Right cardiac atrium (tissue), 5 donors: ENCODE measurements at regions not wholly inside any gene's neighbourhood (a gene's known extent, or its start where the extent isn't known, plus 50 kb on each side); places are given as distances from the start of the nearest gene placed in this dataset.

Source experiments
- ATAC-seq, 2 donors: fragments of 200-7000 bp; cut with Tn5 transposase; one replicate each; pipeline versions ENCODE4 v1.8.0 to v1.9.1; 2020; ENCODE audit warnings: moderate library complexity in 2 of 2, mild to moderate bottlenecking in 1 of 2
- DNase-seq, 3 donors: peaks; one replicate each; pipeline ENCODE4 v3.0.0-alpha.2; 2020
- H3K27ac ChIP-seq: one replicate; pipeline ENCODE4 v1.5.1; 2013; ENCODE audit warnings: mild to moderate bottlenecking, low read length, control low read depth, moderate library complexity
- H3K27me3 ChIP-seq: one replicate; pipeline ENCODE4 v1.6.1; 2013; ENCODE audit not compliant: control insufficient read depth, insufficient read depth
- H3K4me1 ChIP-seq: one replicate; pipeline ENCODE4 v1.6.1; 2013; ENCODE audit warnings: low read length; ENCODE audit not compliant: control insufficient read depth, insufficient read depth
- H3K4me3 ChIP-seq: one replicate; pipeline ENCODE4 v1.5.1; 2013; ENCODE audit warnings: low read length, control low read depth
- H3K9me3 ChIP-seq: one replicate; pipeline ENCODE4 v1.6.1; 2013; ENCODE audit warnings: low read length; ENCODE audit not compliant: control insufficient read depth
- WGBS: extraction: QIAGEN DNeasy Blood & Tissue Kit; methylation state at CpG from one replicate; pipeline ENCODE4 v1.1.7; 2013; 5-methylcytosine and 5-hydroxymethylcytosine counted together
- intact Hi-C, 4 donors: fragments of 100-400 bp; cut with DNase I; formaldehyde crosslinking; loops; one replicate each; pipeline versions ENCODE4 v1.11.0 to v1.14.0; 2022 to 2023
- donor health status: healthy with polysubstance abuse.
- donor health status: DM: no; HTN: yes; CAD: no.
- donor health status: DM: no; HTN: no; CAD: no.
- donor health status: DM: no; HTN: yes; CAD: no; lungs with severe emphysema.
- donor health status: DM: yes; HTN: yes; CAD: no.

DNA sequence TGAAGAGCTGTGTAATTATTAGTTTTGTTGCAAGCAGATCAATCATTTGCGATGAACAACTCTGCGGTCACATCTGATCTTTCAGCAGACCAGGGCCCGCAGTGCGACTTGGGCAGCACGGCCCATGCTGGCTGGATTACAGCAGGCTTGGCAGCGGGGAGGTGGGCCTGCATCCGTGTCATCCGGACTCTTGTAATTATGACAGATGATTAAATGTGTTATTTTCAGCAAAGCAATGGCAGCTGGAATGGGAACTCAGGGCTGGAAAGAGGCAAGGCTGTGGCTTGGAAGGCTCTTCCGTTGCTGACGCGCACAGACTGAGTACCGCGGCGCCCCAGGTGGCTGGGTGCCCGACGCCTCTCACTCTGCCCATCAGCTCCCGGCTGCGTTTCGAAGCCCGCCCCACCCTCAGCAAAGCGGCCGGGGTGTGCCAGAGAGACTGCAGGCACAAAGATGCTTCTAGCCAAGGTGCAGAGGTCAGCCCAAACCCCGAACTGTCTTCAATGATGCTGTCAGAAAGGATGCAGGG lies 397.4 kb upstream of the SALL3 start:
- no peak overlapping the region for H3K27ac ChIP-seq
- DNase-seq (no peak), ATAC-seq (no peak)
- H3K4me1 ChIP-seq = no peaks in the 10 kb centered on the region
- WGBS = 88% methylated on average over 23 of the region's 23 CpGs
- H3K27me3 ChIP-seq = no peaks in the 10 kb centered on the region
- H3K9me3 ChIP-seq = no peaks in the 10 kb centered on the region
- no peak overlapping the region for H3K4me3 ChIP-seq
- intact Hi-C loops = no loop called here

GRCh38 chr18:78582898-78583738 lies 396.5 kb upstream of the SALL3 start:
- intact Hi-C loops = no loop called here
- no peak for ATAC-seq

GRCh38 chr18:78583739-78584458 lies 395.7 kb upstream of the SALL3 start:
- 80% methylated on average over 23 of the region's 23 CpGs for WGBS
- DNase-seq (no peak), ATAC-seq (no peak)
- H3K4me3 ChIP-seq = no peak overlapping the region
- no peaks in the 10 kb centered on the region for H3K9me3 ChIP-seq
- no peaks in the 10 kb centered on the region for H3K27me3 ChIP-seq
- intact Hi-C loops = no loop called here
- H3K27ac ChIP-seq = no peak overlapping the region
- no peaks in the 10 kb centered on the region for H3K4me1 ChIP-seq

More at GRCh38 chr18:78582898-78583738, 396.5 kb upstream of the SALL3 start:
- WGBS = 74% methylated on average over 26 of the region's 26 CpGs
- H3K9me3 ChIP-seq = no peaks in the 10 kb centered on the region
- no peak for DNase-seq
- H3K4me3 ChIP-seq = no peak overlapping the region
- H3K27me3 ChIP-seq = no peaks in the 10 kb centered on the region
- no peak overlapping the region for H3K27ac ChIP-seq
- no peaks in the 10 kb centered on the region for H3K4me1 ChIP-seq

DNA sequence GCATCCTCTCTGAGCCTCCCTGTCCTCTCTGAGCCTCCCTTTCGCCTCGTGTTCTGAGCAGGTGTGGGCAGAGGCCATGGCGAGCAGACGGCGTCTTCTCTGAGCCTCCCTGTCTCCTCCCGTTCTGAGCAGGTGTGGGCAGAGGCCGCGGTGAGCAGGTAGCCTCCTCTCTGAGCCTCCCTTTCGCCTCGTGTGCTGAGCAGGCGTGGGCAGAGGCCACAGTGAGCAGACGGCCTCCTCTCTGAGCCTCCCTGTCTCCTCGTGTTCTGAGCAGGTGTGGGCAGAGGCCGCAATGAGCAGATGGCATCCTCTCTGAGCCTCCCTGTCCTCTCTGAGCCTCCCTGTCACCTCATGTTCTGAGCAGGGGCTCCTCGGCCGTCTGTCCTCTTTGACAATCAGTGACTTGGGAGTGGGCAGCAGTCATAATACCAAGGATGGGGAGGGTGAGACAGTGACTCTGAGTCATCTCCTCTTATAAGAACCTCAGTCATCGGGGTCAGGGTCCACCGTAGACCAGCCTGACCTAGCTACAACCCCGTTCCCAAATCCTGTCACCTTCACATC lies 395.1 kb upstream of the SALL3 start:
- intact Hi-C loops = no loop called here

DNA sequence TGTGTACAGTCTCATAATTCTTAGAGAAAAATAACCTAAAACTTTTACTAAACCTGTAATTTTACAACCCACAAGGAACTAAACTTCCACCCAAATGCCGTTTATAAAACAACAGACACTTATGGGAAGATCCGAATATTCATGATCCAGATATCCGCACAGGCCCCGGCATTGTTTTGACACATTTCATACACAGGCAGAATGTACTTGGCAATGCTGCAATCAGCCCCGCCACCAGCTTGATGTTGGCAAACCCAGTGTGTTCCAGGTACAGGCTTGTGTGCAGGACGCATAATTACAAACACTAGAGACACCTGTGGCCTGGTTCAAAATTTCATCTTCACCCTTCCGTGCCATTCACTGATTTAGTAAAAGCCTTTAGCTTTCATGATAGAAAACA lies 393.0 kb upstream of the SALL3 start:
- H3K9me3 ChIP-seq = no peaks in the 10 kb centered on the region
- ATAC-seq = no peak
- no peak for DNase-seq
- WGBS = 88% methylated on average over 7 of the region's 7 CpGs
- H3K27me3 ChIP-seq = no peaks in the 10 kb centered on the region
- H3K4me3 ChIP-seq = no peak overlapping the region
- no peaks in the 10 kb centered on the region for H3K4me1 ChIP-seq
- H3K27ac ChIP-seq = no peak overlapping the region
- intact Hi-C loops = no loop called here

More for the DNA sequence above, 395.1 kb upstream of the SALL3 start:
- Histone ChIP-seq H3K4me3 (no peak overlapping the region), H3K27me3 (no peaks in the 10 kb centered on the region), H3K27ac (no peak overlapping the region), H3K4me1 (no peaks in the 10 kb centered on the region), H3K9me3 (no peaks in the 10 kb centered on the region)
- ATAC-seq (no peak), DNase-seq (no peak)
- WGBS = 86% methylated on average over 19 of the region's 19 CpGs

GRCh38 chr18:78587096-78587495 lies 392.5 kb upstream of the SALL3 start:
- Histone ChIP-seq H3K4me1 (no peaks in the 10 kb centered on the region), H3K27ac (no peak overlapping the region), H3K4me3 (no peak overlapping the region), H3K27me3 (no peaks in the 10 kb centered on the region), H3K9me3 (no peaks in the 10 kb centered on the region)
- ATAC-seq (no peak), DNase-seq (no peak)
- intact Hi-C loops = no loop called here
- 71% methylated on average over 11 of the region's 11 CpGs for WGBS

- Histone ChIP-seq H3K4me3 (no peak overlapping the region), H3K9me3 (no peaks in the 10 kb centered on the region), H3K27ac (no peak overlapping the region), H3K27me3 (no peaks in the 10 kb centered on the region), H3K4me1 (no peaks in the 10 kb centered on the region)
- intact Hi-C loops = no loop called here
- WGBS = 86% methylated on average over 24 of the region's 24 CpGs
- ATAC-seq (no peak), DNase-seq (no peak)
Observed at GRCh38 chr18:78587626-78588600, 391.7 kb upstream of the SALL3 start.

GRCh38 chr18:78589916-78590437 lies 389.6 kb upstream of the SALL3 start:
- no peak for ATAC-seq
- Histone ChIP-seq H3K27me3 (no peaks in the 10 kb centered on the region), H3K9me3 (no peaks in the 10 kb centered on the region), H3K4me3 (no peak overlapping the region), H3K27ac (no peak overlapping the region), H3K4me1 (no peaks in the 10 kb centered on the region)
- WGBS = 78% methylated on average over 9 of the region's 9 CpGs
- intact Hi-C loops = no loop called here
- DNase-seq = no peak

GRCh38 chr18:78595453-78595852 lies 384.2 kb upstream of the SALL3 start:
- DNase-seq (no peak), ATAC-seq (no peak)
- H3K27ac ChIP-seq = no peak overlapping the region
- intact Hi-C loops = no loop called here
- 74% methylated on average over 4 of the region's 4 CpGs for WGBS
- no peaks in the 10 kb centered on the region for H3K9me3 ChIP-seq
- no peak overlapping the region for H3K4me3 ChIP-seq
- no peaks in the 10 kb centered on the region for H3K27me3 ChIP-seq
- H3K4me1 ChIP-seq = no peaks in the 10 kb centered on the region

DNA sequence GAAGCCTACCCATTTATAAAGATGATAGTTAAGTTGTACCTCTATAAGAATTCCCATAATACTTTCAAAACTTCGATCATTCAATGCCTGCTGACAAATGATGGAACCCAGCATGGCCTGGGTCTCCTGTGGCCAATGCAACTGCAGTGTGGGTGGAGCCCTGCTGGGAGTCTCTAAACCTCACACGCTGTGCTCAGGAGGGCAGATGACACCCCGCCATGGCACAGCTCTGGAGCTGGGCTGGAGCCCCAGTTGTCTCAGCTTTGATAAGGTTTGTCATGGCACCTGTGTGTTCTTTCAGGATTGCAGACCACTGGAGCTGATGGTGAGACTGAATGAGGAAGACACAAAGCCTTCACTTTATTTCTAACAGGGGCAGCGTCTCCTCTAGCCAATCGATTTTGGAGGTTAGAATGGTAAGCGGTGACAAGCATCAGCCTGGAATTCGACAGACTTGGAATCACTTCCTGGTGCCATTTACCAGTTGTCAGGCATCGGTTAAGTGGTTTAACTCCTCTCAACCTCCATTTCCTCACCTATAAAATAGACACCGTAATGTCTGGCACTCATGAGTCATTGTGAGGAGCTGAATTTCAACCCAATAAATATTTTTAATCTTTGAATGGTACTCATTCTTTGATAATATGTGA lies 383.6 kb upstream of the SALL3 start:
- intact Hi-C loops = no loop called here
- Histone ChIP-seq H3K4me1 (no peaks in the 10 kb centered on the region), H3K4me3 (no peak overlapping the region), H3K27me3 (no peaks in the 10 kb centered on the region), H3K9me3 (no peaks in the 10 kb centered on the region), H3K27ac (no peak overlapping the region)
- WGBS = 68% methylated on average over 9 of the region's 9 CpGs
- ATAC-seq = no peak
- DNase-seq = no peak
